Gastroesophageal sphincter (tissue), 3 donors: ENCODE measurements at regions not wholly inside any gene's neighbourhood (a gene's known extent, or its start where the extent isn't known, plus 50 kb on each side); places are given as distances from the start of the nearest gene placed in this dataset.

Source experiments
- EP300 ChIP-seq: sonication (generic); formaldehyde crosslinking; IDR thresholded peaks from one replicate; pipeline ENCODE4 v1.6.1; 2017; ENCODE audit warnings: antibody characterized with exemption, mild to moderate bottlenecking
- POLR2A ChIP-seq, 2 donors: fragments of 450-650 bp; IDR thresholded peaks; one replicate each; pipeline ENCODE4 v1.6.1; 2017; ENCODE audit warnings: antibody characterized with exemption in 2 of 2, mild to moderate bottlenecking in 2 of 2, moderate library complexity in 1 of 2
- POLR2AphosphoS5 ChIP-seq: sonication (generic); formaldehyde crosslinking; IDR thresholded peaks from one replicate; pipeline ENCODE4 v1.6.1; 2017; ENCODE audit warnings: antibody characterized with exemption
- TF ChIP-seq, protein P1 (sequence below), 4 experiments: fragments of 200-600 bp in 2 of 4; fragments of 450-650 bp in 2 of 4; sonication (generic) in 1 of 4; IDR thresholded peaks; one replicate each; pipeline ENCODE4 v1.5.1; 2017 to 2019; ENCODE audit warnings: antibody characterized with exemption in 4 of 4, mild to moderate bottlenecking in 2 of 4, moderate library complexity in 2 of 4

DNA sequence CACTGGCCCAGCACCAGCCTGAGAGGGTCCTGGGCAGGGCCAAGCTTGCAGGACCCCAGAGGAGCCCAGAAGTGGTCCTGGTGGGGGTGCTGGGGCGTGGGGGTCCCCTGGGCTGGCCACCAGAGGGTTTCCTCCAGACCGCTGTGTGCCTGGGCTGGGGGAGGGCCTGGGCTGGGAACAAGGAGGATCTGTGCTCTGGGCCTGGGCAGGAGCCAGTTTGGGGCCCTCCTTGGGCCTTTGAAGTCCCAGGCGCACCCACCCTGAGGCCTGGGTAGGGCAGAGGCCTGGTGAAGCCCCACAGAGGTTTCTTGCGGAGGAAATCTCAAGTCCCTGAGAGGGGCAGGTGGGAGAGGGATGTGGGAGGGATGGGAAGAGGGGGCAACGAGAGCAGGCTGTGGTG, 63.4 kb upstream of the GPC1 start:
- TF ChIP-seq, protein P1, sequence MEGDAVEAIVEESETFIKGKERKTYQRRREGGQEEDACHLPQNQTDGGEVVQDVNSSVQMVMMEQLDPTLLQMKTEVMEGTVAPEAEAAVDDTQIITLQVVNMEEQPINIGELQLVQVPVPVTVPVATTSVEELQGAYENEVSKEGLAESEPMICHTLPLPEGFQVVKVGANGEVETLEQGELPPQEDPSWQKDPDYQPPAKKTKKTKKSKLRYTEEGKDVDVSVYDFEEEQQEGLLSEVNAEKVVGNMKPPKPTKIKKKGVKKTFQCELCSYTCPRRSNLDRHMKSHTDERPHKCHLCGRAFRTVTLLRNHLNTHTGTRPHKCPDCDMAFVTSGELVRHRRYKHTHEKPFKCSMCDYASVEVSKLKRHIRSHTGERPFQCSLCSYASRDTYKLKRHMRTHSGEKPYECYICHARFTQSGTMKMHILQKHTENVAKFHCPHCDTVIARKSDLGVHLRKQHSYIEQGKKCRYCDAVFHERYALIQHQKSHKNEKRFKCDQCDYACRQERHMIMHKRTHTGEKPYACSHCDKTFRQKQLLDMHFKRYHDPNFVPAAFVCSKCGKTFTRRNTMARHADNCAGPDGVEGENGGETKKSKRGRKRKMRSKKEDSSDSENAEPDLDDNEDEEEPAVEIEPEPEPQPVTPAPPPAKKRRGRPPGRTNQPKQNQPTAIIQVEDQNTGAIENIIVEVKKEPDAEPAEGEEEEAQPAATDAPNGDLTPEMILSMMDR (IDR thresholded peaks at IDR 0.05): no peak
- no peak for TF ChIP-seq POLR2A (IDR thresholded peaks at IDR 0.05)
- TF ChIP-seq EP300: no peak
- TF ChIP-seq POLR2AphosphoS5: no peak
